IMR-90 (cell line): ENCODE measurements at regions not wholly inside any gene's neighbourhood (a gene's known extent, or its start where the extent isn't known, plus 50 kb on each side); places are given as distances from the start of the nearest gene placed in this dataset.

Experiments used
- ATAC-seq: fragments of 200-7000 bp; cut with Tn5 transposase; 2 replicates; pipeline ENCODE4 v1.9.1; 2020; ENCODE audit warnings: low read depth, mild to moderate bottlenecking, moderate library complexity
- BruUV-seq: library from RNA; stranded (reverse); fragments of 400-500 nt; replicated peaks from 2 replicates; lab custom pipeline; 2021; lab: Mats Ljungman, UMichigan
- CTCF ChIA-PET: fragments of 300-600 bp; formaldehyde crosslinking; extraction: SDS; loops from one replicate; lab custom pipeline; 2021; ENCODE audit warnings: antibody characterized with exemption; lab: Yijun Ruan, JAX
- POLR2A ChIA-PET: fragments of 300-600 bp; sonication (Branson Sonifier 250); formaldehyde crosslinking; loops from one replicate; lab custom pipeline; 2022; ENCODE audit warnings: antibody characterized with exemption; ENCODE audit not compliant: unreplicated experiment; lab: Charles Lee
- DNase-seq: peaks from one replicate; pipeline ENCODE4 v3.0.0; 2013
- H2AFZ ChIP-seq: replicated peaks from 2 replicates; pipeline ENCODE3; 2013; ENCODE audit warnings: low read length, mild to moderate bottlenecking; ENCODE audit not compliant: poor library complexity
- H2AK5ac ChIP-seq: 2 replicates; pipeline ENCODE4 v1.6.1; 2013; ENCODE audit warnings: low read depth, low read length, inconsistent platforms
- H2AK9ac ChIP-seq: replicated peaks from 2 replicates; pipeline ENCODE3; 2013; ENCODE audit warnings: mild to moderate bottlenecking, low read depth, low read length, moderate library complexity; ENCODE audit not compliant: poor library complexity
- H2BK120ac ChIP-seq: 2 replicates; pipeline ENCODE4 v1.6.1; 2013; ENCODE audit warnings: low read depth, low read length, inconsistent platforms
- H2BK15ac ChIP-seq: 3 replicates; pipeline ENCODE4 v1.6.1; 2013; ENCODE audit warnings: low read depth, low read length, inconsistent platforms
- H2BK20ac ChIP-seq: 2 replicates; pipeline ENCODE4 v1.6.1; 2013; ENCODE audit warnings: low read depth, mild to moderate bottlenecking, inconsistent platforms, low read length, moderate library complexity
- H2BK5ac ChIP-seq: 2 replicates; pipeline ENCODE4 v1.6.1; 2013; ENCODE audit warnings: mild to moderate bottlenecking, low read depth, low read length, inconsistent platforms; ENCODE audit not compliant: poor library complexity, severe bottlenecking
- H3K14ac ChIP-seq: replicated peaks from 2 replicates; pipeline ENCODE4 v1.6.1; 2013; ENCODE audit warnings: low read depth, low read length, inconsistent platforms
- H3K18ac ChIP-seq: 2 replicates; pipeline ENCODE4 v1.6.1; 2013; ENCODE audit warnings: low read depth, low read length, control low read depth
- H3K23ac ChIP-seq: 2 replicates; pipeline ENCODE4 v1.6.1; 2013; ENCODE audit warnings: low read depth, low read length, inconsistent platforms
- H3K27ac ChIP-seq: 2 replicates; pipeline ENCODE4 v1.5.1; 2013; ENCODE audit warnings: mild to moderate bottlenecking, control low read depth, low read length; ENCODE audit not compliant: insufficient read depth
- H3K27me3 ChIP-seq: 2 replicates; pipeline ENCODE4 v1.6.1; 2013; ENCODE audit warnings: low read length; ENCODE audit not compliant: control insufficient read depth, insufficient read depth
- H3K36me3 ChIP-seq: 2 replicates; pipeline ENCODE4 v1.6.1; 2013; ENCODE audit warnings: low read length, mixed read lengths; ENCODE audit not compliant: control insufficient read depth, insufficient read depth
- H3K4ac ChIP-seq: 2 replicates; pipeline ENCODE4 v1.6.1; 2013; ENCODE audit warnings: low read depth, low read length, inconsistent platforms
- H3K4me1 ChIP-seq: 2 replicates; pipeline ENCODE4 v1.6.1; 2013; ENCODE audit warnings: low read length, mixed read lengths; ENCODE audit not compliant: control insufficient read depth, insufficient read depth
- H3K4me2 ChIP-seq: 2 replicates; pipeline ENCODE4 v1.6.1; 2013; ENCODE audit warnings: low read depth, mild to moderate bottlenecking, control low read depth, low read length, moderate library complexity
- H3K4me3 ChIP-seq: 2 replicates; pipeline ENCODE4 v1.5.1; 2013; ENCODE audit warnings: low read depth, mild to moderate bottlenecking, control low read depth, low read length, moderate library complexity; ENCODE audit not compliant: insufficient read depth
- H3K56ac ChIP-seq: 2 replicates; pipeline ENCODE4 v1.6.1; 2013; ENCODE audit warnings: low read length, inconsistent platforms; ENCODE audit not compliant: insufficient read depth; ENCODE audit errors: extremely low read depth
- H3K79me1 ChIP-seq, 2 experiments: 2 replicates each; pipeline ENCODE4 v1.6.1; 2013; ENCODE audit warnings: low read length in 2 of 2, inconsistent platforms in 1 of 2, low read depth in 1 of 2
- H3K9ac ChIP-seq: 2 replicates; pipeline ENCODE4 v1.6.1; 2013; ENCODE audit warnings: low read depth, low read length, control low read depth
- H3K9me1 ChIP-seq: 2 replicates; pipeline ENCODE4 v1.6.1; 2013; ENCODE audit warnings: low read length, inconsistent platforms; ENCODE audit not compliant: insufficient read depth
- H3K9me3 ChIP-seq: 2 replicates; pipeline ENCODE4 v1.6.1; 2013; ENCODE audit warnings: low read length; ENCODE audit not compliant: control insufficient read depth, insufficient read depth
- H4K20me1 ChIP-seq: 2 replicates; pipeline ENCODE4 v1.6.1; 2013; ENCODE audit warnings: low read length, inconsistent platforms; ENCODE audit not compliant: insufficient read depth
- H4K5ac ChIP-seq: 2 replicates; pipeline ENCODE4 v1.6.1; 2013; ENCODE audit warnings: mild to moderate bottlenecking, low read depth, low read length, control low read depth
- H4K8ac ChIP-seq, 2 experiments: 2 replicates each; pipeline ENCODE4 v1.6.1; 2013; ENCODE audit warnings: low read depth in 2 of 2, low read length in 2 of 2, control low read depth in 1 of 2, inconsistent platforms in 1 of 2
- H4K91ac ChIP-seq: 2 replicates; pipeline ENCODE4 v1.6.1; 2013; ENCODE audit warnings: low read depth, low read length, inconsistent platforms; ENCODE audit not compliant: insufficient read depth
- BHLHE40 ChIP-seq: fragments of 150-350 bp; IDR thresholded peaks from 2 replicates; pipeline ENCODE4 v1.6.1; 2016; ENCODE audit warnings: mild to moderate bottlenecking, low read depth, low read length
- CEBPB ChIP-seq: IDR thresholded peaks from 2 replicates; pipeline ENCODE4 v1.6.1; 2012; ENCODE audit warnings: low read depth, low read length, improper control_type of control experiment
- CHD1 ChIP-seq: IDR thresholded peaks from 2 replicates; pipeline ENCODE4 v1.6.1; 2012; ENCODE audit warnings: low read depth, low read length, improper control_type of control experiment
- FOS ChIP-seq: fragments of 150-350 bp; IDR thresholded peaks from 2 replicates; pipeline ENCODE4 v1.6.1; 2016; ENCODE audit warnings: low read depth, low read length
- MAFK ChIP-seq: IDR thresholded peaks from 2 replicates; pipeline ENCODE4 v1.6.1; 2012; ENCODE audit warnings: low read depth, low read length, improper control_type of control experiment
- MAZ ChIP-seq: IDR thresholded peaks from 2 replicates; pipeline ENCODE4 v1.6.1; 2012; ENCODE audit warnings: low read depth, mild to moderate bottlenecking, low read length, improper control_type of control experiment, moderate library complexity, borderline replicate concordance
- MXI1 ChIP-seq: IDR thresholded peaks from 2 replicates; pipeline ENCODE4 v1.6.1; 2012; ENCODE audit warnings: low read depth, mild to moderate bottlenecking, low read length, moderate library complexity, borderline replicate concordance
- NFE2L2 ChIP-seq: fragments of 150-350 bp; IDR thresholded peaks from 2 replicates; pipeline ENCODE4 v1.6.1; 2016; ENCODE audit warnings: low read depth, mild to moderate bottlenecking, low read length
- POLR2A ChIP-seq: IDR thresholded peaks from 2 replicates; pipeline ENCODE4 v1.6.1; 2012; ENCODE audit warnings: mild to moderate bottlenecking, low read depth, low read length
- RAD21 ChIP-seq: IDR thresholded peaks from 2 replicates; pipeline ENCODE4 v1.6.1; 2012; ENCODE audit warnings: low read length, improper control_type of control experiment
- RCOR1 ChIP-seq: IDR thresholded peaks from 2 replicates; pipeline ENCODE4 v1.6.1; 2012; ENCODE audit warnings: mild to moderate bottlenecking, low read length, improper control_type of control experiment; ENCODE audit not compliant: insufficient replicate concordance
- RFX5 ChIP-seq: IDR thresholded peaks from 2 replicates; pipeline ENCODE4 v1.8.0; 2012; ENCODE audit warnings: low read depth, mild to moderate bottlenecking, low read length, moderate library complexity
- SMC3 ChIP-seq: fragments of 150-350 bp; IDR thresholded peaks from 2 replicates; pipeline ENCODE4 v1.6.1; 2016; ENCODE audit warnings: low read depth, mild to moderate bottlenecking, antibody characterized with exemption, low read length, moderate library complexity
- USF2 ChIP-seq: fragments of 150-350 bp; IDR thresholded peaks from 2 replicates; pipeline ENCODE4 v1.6.1; 2017; ENCODE audit warnings: mild to moderate bottlenecking, antibody characterized with exemption, low read length, low read depth
- WGBS, 2 experiments: methylation state at CpG; one replicate each; pipeline versions ENCODE4 v1.1.5 to v1.1.7; 2013; ENCODE audit warnings: missing lambda C conversion rate in 2 of 2; ENCODE audit not compliant: insufficient read length in 1 of 2; ENCODE audit errors: extremely low coverage in 2 of 2; 5-methylcytosine and 5-hydroxymethylcytosine counted together
- dilution Hi-C: fragments of 300-500 bp; cut with HindIII; formaldehyde crosslinking; loops from one replicate; pipeline ENCODE4 v1.14.3; 2018; ENCODE audit warnings: low sequenced_read_pairs; ENCODE audit not compliant: unreplicated experiment
- in situ Hi-C: fragments of 300-500 bp; cut with MboI; formaldehyde crosslinking; loops from 3 replicates; pipeline ENCODE4 v1.14.3; 2019; ENCODE audit warnings: low sequenced_read_pairs, inconsistent platforms, mixed read lengths
- intact Hi-C: fragments of 100-400 bp; cut with micrococcal nuclease; formaldehyde crosslinking; loops from 2 replicates; pipeline ENCODE4 v1.10.0; 2022
- TF ChIP-seq, protein P1 (sequence below): conservative IDR thresholded peaks from 2 replicates; pipeline ENCODE4 v1.5.1; 2012; ENCODE audit warnings: mild to moderate bottlenecking, low read depth, low read length, improper control_type of control experiment
- TF ChIP-seq, protein P2 (sequence below): fragments of 150-350 bp; IDR thresholded peaks from 2 replicates; pipeline ENCODE4 v1.6.1; 2016; ENCODE audit warnings: low read depth, mild to moderate bottlenecking, low read length, moderate library complexity, borderline replicate concordance

GRCh38 chr16:76784530-76784929 is 406.5 kb upstream of the MON1B start:
- in situ Hi-C loops: no loop called here
- Histone ChIP-seq H3K9me1 (no peaks in the 10 kb centered on the region), H4K8ac (no peak overlapping the region), H3K4me1 (no peaks in the 10 kb centered on the region), H2BK20ac (no peak overlapping the region), H2BK120ac (no peak overlapping the region), H3K56ac (no peak overlapping the region), H3K27me3 (no peaks in the 10 kb centered on the region), H3K18ac (no peak overlapping the region), H2BK15ac (no peak overlapping the region), H2BK5ac (no peak overlapping the region), H3K4me2 (no peak overlapping the region), H3K9ac (no peak overlapping the region), H3K4me3 (no peak overlapping the region), H4K20me1 (no peaks in the 10 kb centered on the region), H2AK9ac (no peak overlapping the region), H3K79me1 (no peaks in the 10 kb centered on the region), H4K91ac (no peak overlapping the region), H2AFZ (no peak overlapping the region), H3K4ac (no peak overlapping the region), H3K14ac (no peak overlapping the region), H3K27ac (no peak overlapping the region), H3K9me3 (peaks cover 5% of the 10 kb centered on the region), H3K23ac (no peak overlapping the region), H3K36me3 (no peaks in the 10 kb centered on the region), H2AK5ac (no peak overlapping the region), H4K5ac (no peak overlapping the region)
- no TSS peak for BruUV-seq
- DNase-seq (no peak), ATAC-seq (no peak)
- 48% methylated on average over 2 of the region's 5 CpGs; no CpG with 5 or more reads in 1 of the 2 experiments for WGBS, 2 experiments
- ChIA-PET POLR2A (no interaction called here), CTCF (no interaction called here)
- dilution Hi-C loops: no loop called here
- intact Hi-C loops: no loop called here
- TF ChIP-seq BHLHE40: no peak
- no peak for TF ChIP-seq NFE2L2
- TF ChIP-seq CHD1: no peak
- no peak for TF ChIP-seq MXI1
- no peak for TF ChIP-seq RFX5
- TF ChIP-seq FOS: no peak
- TF ChIP-seq, protein P1, sequence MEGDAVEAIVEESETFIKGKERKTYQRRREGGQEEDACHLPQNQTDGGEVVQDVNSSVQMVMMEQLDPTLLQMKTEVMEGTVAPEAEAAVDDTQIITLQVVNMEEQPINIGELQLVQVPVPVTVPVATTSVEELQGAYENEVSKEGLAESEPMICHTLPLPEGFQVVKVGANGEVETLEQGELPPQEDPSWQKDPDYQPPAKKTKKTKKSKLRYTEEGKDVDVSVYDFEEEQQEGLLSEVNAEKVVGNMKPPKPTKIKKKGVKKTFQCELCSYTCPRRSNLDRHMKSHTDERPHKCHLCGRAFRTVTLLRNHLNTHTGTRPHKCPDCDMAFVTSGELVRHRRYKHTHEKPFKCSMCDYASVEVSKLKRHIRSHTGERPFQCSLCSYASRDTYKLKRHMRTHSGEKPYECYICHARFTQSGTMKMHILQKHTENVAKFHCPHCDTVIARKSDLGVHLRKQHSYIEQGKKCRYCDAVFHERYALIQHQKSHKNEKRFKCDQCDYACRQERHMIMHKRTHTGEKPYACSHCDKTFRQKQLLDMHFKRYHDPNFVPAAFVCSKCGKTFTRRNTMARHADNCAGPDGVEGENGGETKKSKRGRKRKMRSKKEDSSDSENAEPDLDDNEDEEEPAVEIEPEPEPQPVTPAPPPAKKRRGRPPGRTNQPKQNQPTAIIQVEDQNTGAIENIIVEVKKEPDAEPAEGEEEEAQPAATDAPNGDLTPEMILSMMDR: no peak
- TF ChIP-seq RCOR1: no peak
- no peak for TF ChIP-seq CEBPB
- no peak for TF ChIP-seq SMC3
- TF ChIP-seq, protein P2, sequence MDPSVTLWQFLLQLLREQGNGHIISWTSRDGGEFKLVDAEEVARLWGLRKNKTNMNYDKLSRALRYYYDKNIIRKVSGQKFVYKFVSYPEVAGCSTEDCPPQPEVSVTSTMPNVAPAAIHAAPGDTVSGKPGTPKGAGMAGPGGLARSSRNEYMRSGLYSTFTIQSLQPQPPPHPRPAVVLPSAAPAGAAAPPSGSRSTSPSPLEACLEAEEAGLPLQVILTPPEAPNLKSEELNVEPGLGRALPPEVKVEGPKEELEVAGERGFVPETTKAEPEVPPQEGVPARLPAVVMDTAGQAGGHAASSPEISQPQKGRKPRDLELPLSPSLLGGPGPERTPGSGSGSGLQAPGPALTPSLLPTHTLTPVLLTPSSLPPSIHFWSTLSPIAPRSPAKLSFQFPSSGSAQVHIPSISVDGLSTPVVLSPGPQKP: no peak
- no peak for TF ChIP-seq POLR2A
- no peak for TF ChIP-seq USF2
- no peak for TF ChIP-seq MAZ
- no peak for TF ChIP-seq RAD21
- TF ChIP-seq MAFK: no peak
